H1 (cell line): ENCODE measurements at regions not wholly inside any gene's neighbourhood (a gene's known extent, or its start where the extent isn't known, plus 50 kb on each side); places are given as distances from the start of the nearest gene placed in this dataset.

Source experiments
- CHD1 ChIP-seq: IDR thresholded peaks from 2 replicates; pipeline ENCODE4 v1.6.1; 2012; ENCODE audit warnings: low read depth, low read length, improper control_type of control experiment
- CTCF ChIP-seq, 3 experiments: IDR thresholded peaks; 1 replicate in 2 of 3; 2 replicates in 1 of 3; pipeline versions ENCODE4 v1.5.1 to v1.6.1; 2011; ENCODE audit warnings: low read length in 3 of 3, mild to moderate bottlenecking in 3 of 3, inconsistent platforms in 2 of 3, low read depth in 1 of 3, moderate library complexity in 1 of 3; ENCODE audit not compliant: insufficient read depth in 1 of 3; ENCODE audit errors: control extremely low read depth in 1 of 3
- POLR2A ChIP-seq, 2 experiments: IDR thresholded peaks; 1 replicate in 1 of 2; 2 replicates in 1 of 2; pipeline ENCODE4 v1.6.1; 2011; ENCODE audit warnings: low read depth in 2 of 2, low read length in 2 of 2, mild to moderate bottlenecking in 2 of 2; ENCODE audit errors: control extremely low read depth in 1 of 2
- RFX5 ChIP-seq: IDR thresholded peaks from 2 replicates; pipeline ENCODE4 v1.6.1; 2011; ENCODE audit warnings: low read depth, low read length, improper control_type of control experiment, borderline replicate concordance
- SRF ChIP-seq: IDR thresholded peaks from 2 replicates; pipeline ENCODE4 v1.6.1; 2011; ENCODE audit warnings: mild to moderate bottlenecking, low read depth, low read length, moderate library complexity

- TF ChIP-seq CTCF (IDR thresholded peaks at IDR 0.05; ENCODE audit: control extremely low read depth in 1 of 3, insufficient read depth in 1 of 3, low read depth in 1 of 3, low read length in 3 of 3) = no peak
- TF ChIP-seq POLR2A (IDR thresholded peaks at IDR 0.05; ENCODE audit: control extremely low read depth in 1 of 2, low read depth in 2 of 2, low read length in 2 of 2) = no peak
- TF ChIP-seq RFX5 = no peak
- TF ChIP-seq SRF = no peak
- TF ChIP-seq CHD1 = no peak
Measured at GRCh38 chr2:144583381-144583729, 63.4 kb upstream of the ZEB2 start.
